ENCODE measurements at regions not wholly inside any gene's neighbourhood (a gene's known extent, or its start where the extent isn't known, plus 50 kb on each side); places are given as distances from the start of the nearest gene placed in this dataset.
"Not testable (repeated sequence)": the region's sequence is repeated elsewhere in the genome, so short reads cannot be mapped to it uniquely, and the experiment has no call there.

DNA sequence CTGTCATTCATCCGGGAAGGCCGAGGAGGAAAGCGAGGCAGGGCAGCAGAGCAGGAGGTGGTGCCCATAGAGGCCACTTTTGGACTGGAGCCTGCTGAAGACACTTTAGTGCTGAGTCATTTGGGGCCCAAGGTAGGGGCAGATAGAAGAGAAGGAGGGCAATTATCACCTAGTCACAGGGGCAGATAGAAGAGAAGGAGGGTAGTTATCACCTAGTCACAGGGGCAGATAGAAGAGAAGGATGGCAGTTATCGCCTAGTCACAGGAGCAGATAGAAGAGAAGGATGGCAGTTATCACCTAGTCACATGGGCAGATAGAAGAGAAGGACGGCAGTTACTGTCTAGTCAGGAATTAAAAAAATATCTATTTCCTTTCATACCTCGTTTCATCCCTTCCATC is 1372.6 kb downstream of the FOXD4L5 start:
- not testable (repeated sequence) for DNase-seq (ENCODE audit: extremely low read depth, low read depth); H3K4me3 ChIP-seq (replicated peaks; ENCODE audit: low read depth, low read length)

- not testable (repeated sequence) for H3K4me3 ChIP-seq (replicated peaks; ENCODE audit: low read depth, low read length); DNase-seq (ENCODE audit: extremely low read depth, low read depth)
Measured at GRCh38 chr9:63909076-63909475, 1375.9 kb downstream of the FOXD4L5 start.

DNA sequence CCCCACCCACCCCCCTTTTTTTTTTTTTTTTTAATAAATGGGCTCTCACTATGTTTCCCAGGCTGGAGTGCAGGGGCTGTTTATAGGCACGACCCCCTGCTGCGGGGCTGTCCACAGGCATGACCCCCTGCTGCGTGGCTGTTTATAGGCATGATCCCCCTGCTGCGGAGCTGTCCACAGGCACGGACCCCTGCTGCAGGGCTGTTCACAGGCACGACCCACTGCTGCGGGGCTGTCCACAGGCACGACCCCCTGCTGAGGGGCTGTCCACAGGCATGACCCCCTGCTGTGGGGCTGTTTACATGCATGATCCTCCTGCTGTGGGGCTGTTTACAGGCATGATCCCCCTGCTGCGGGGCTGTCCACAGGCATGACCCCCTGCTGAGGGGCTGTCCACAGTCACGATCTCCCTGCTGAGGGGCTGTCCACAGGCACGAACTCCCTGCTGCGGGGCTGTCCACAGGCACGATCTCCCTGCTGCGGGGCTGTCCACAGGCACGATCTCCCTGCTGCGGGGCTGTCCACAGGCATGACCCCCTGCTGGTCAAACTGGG is 1385.3 kb downstream of the FOXD4L5 start:
- not testable (repeated sequence) for H3K4me3 ChIP-seq (replicated peaks; ENCODE audit: low read depth, low read length)

DNA sequence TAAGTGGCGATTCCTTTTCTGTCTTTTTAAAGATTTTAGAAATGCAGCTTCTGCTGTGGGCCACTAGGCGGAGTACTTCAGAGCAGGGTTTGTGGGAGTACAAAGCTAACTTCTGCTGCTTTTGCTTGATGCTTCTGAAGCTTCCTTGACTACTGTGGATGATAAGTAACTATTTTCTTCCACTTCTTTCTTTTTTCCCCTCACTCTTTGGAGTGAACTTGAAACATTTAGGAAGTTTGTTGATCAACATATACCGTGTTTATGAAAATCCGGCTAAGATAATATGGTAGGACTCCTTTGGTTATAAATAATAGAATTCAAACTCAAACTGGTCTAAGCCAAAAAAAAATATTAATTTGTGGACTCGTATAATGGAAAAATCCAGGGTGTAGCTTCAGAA is 1403.6 kb downstream of the FOXD4L5 start:
- DNase-seq (ENCODE audit: extremely low read depth, low read depth); H3K4me3 ChIP-seq (replicated peaks; ENCODE audit: low read depth, low read length): not testable (repeated sequence)

More for the DNA sequence above, 1385.3 kb downstream of the FOXD4L5 start:
- DNase-seq (ENCODE audit: extremely low read depth, low read depth): not testable (repeated sequence)

- not testable (repeated sequence) for DNase-seq (ENCODE audit: extremely low read depth, low read depth); H3K4me3 ChIP-seq (replicated peaks; ENCODE audit: low read depth, low read length)
Measured at GRCh38 chr9:63876380-63876779, 1408.6 kb downstream of the FOXD4L5 start.

DNA sequence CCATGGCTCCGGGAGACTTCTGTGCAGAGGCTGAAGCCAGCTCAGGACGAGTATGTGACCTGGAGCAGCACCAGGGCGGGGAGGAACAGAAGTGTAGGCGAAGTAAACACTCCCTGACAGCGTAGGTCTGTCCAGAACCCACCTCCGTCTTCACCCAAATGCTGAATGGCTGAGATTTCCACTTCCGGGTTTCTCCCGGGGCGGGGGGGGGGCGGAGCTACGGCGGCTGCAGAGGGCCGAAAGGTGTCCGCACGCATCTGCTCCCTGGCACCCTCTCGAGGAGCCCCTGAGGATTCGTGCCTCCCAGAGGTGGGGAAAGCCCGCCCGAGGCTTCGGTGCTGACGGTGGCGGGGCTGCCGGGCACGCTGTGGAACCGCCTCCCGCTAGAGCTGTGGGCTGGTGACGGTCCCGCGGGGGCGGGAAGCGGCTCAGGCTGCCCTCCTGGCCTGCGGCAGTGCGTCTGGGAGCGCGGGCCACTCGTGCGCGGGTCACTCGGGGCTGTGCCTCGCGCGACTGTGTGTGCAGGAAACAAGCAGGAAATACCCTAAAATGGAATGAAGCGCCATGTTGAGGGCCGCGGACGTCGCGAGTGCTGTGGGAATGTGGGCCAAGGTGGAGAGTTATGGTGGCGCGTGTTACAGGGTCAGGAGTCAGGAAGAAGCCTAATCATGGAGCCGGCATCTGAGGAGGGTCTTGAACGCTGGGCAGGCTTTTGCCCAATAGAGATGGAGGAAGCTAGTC is 1425.4 kb downstream of the FOXD4L5 start:
- no peak for DNase-seq (ENCODE audit: extremely low read depth, low read depth)
- H3K4me3 ChIP-seq (replicated peaks; ENCODE audit: low read depth, low read length): 0 out of 2 replicates have a peak overlapping the region, but pooled peaks have one; percentile 4
- TF ChIP-seq CTCF (IDR thresholded peaks at IDR 0.05; ENCODE audit: low read depth, low read length, missing control alignments): no peak

GRCh38 chr9:63859090-63859474 is 1425.9 kb downstream of the FOXD4L5 start:
- DNase-seq (ENCODE audit: extremely low read depth, low read depth): not testable (repeated sequence)
- 0 out of 2 replicates have a peak overlapping the region, but pooled peaks have one; percentile 4 for H3K4me3 ChIP-seq (replicated peaks; ENCODE audit: low read depth, low read length)

DNA sequence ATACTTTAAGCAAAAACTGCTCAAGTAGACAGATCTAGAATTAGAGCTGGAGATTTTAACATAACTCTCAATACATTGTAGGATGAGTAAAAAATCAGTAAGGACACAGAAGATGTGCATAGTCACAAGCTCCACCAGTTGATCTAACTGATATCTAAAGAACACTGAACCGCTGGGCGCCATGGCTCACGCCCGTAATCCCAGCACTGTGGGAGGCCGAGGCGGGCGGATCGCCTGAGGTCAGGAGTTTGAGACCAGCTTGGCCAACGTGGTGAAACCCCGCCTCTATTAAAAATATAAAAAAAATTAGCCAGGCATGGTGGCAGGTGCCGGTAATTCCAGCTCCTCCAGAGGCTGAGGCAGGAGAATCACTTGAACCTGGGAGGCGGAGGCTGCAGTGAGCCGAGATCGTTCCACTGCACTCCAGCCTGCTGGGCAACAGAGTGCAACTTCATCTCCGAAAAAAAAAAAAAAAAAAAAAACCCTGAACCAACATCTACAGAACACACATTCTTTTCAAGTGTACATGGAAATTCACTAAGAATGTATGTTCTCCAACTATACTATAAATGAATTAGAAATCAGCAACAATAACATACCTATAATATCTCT is 1431.8 kb downstream of the FOXD4L5 start:
- not testable (repeated sequence) for DNase-seq (ENCODE audit: extremely low read depth, low read depth); H3K4me3 ChIP-seq (replicated peaks; ENCODE audit: low read depth, low read length)

DNA sequence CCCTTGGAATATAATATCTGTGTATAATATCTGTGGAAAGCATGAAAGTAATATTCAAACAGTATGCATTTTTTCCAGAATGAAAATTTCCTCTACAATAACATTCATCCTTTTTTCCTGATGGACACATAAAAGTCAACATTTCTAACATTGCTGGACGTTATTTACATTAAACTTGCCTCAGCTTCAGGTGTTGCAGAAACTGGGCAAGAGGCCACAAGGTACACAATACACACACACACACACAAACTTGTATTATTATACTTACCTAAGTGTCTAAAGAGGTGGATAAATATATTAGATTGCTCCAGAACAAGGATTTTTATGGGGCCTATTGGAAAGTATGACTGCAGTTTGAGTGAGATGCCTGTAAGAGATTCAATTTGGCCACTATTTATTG is 1460.2 kb downstream of the FOXD4L5 start:
- DNase-seq (ENCODE audit: extremely low read depth, low read depth); H3K4me3 ChIP-seq (replicated peaks; ENCODE audit: low read depth, low read length): not testable (repeated sequence)

DNA sequence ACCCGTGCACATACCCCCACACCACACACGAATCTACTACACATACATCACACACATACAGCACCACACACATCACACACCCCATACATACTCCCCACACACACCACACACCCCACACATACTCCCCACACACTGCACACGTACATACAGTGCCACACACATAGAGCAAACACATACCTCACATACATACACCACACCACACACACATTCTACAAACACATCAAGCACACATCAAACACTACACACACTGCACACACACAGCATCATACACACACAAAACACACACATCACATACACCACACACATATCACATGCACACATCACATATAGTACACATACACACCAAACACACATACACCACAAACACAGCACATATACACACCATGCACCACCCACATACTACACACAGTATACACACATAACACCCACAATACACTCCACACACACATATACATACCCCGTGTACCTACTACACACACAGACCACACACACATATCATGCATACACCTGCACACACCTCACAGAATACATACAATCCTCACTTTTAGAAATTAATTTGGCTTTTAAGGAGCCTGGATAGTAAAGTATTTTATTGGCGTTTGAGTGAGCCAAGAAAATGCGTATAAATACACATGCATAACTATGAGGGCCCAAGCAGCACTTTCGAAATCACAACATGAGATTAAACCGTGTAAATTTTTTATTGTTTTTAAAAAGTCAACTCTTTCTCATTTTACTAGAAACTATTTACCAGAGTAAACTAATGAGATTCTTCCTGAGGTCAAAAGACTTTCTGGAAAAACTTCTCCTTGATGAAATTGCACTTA is 1461.4 kb downstream of the FOXD4L5 start:
- not testable (repeated sequence) for DNase-seq (ENCODE audit: extremely low read depth, low read depth); H3K4me3 ChIP-seq (replicated peaks; ENCODE audit: low read depth, low read length)

DNA sequence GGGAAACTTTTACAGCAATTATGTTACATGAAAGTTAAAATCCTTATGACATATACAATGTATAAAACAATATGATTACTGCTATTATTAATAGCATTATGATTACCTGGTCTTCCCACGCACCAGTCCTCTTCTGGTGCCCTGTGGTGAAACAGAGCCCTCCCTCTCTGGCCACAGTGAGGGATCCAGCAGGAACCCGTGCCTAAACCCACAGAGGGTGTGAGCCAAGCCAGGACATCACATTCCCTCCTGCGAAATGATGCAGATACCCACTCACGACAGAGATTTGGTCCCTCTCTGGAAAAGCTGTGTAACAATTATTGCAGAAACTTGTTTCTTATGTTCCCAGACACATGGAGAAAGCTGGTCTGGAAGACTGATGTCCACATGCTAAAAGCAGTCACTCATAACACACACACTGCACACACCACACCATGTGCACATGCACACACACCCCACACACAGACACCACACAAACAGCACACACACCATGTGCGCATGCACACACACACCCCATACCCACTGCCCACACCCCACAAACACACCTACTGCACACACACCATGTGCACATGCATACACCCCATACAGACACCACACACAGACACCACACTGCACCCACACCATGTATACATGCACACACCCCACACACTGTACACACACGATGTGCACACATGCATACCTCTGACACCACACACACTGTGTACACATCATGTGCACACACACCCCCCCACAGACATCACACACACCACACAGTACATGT is 1462.2 kb downstream of the FOXD4L5 start:
- DNase-seq (ENCODE audit: extremely low read depth, low read depth); H3K4me3 ChIP-seq (replicated peaks; ENCODE audit: low read depth, low read length): not testable (repeated sequence)

DNA sequence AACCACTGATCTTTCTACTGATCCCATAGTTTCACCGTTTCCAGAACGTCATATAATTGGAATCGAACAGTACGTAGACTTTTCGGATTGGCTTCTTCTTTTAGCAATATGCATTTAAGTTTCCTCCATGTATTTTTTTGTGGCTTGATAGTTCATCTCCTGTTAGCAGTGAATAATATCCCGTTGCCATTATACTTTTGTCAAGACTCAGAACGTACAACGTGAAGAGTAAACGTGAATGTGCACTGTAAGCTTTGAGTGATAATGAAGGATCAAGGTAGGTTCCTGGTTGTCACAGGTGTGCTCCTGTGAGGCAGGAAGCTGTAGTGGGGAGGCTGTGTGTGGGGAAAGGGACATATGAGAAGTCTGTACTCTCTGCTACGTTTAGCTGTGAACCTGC is 1463.7 kb downstream of the FOXD4L5 start:
- not testable (repeated sequence) for DNase-seq (ENCODE audit: extremely low read depth, low read depth)

GRCh38 chr9:63820882-63821281 is 1464.1 kb downstream of the FOXD4L5 start:
- not testable (repeated sequence) for H3K4me3 ChIP-seq (replicated peaks; ENCODE audit: low read depth, low read length); DNase-seq (ENCODE audit: extremely low read depth, low read depth)

More for the DNA sequence above, 1463.7 kb downstream of the FOXD4L5 start:
- H3K4me3 ChIP-seq (replicated peaks; ENCODE audit: low read depth, low read length): not testable (repeated sequence)

GRCh38 chr9:63820383-63820782 is 1464.6 kb downstream of the FOXD4L5 start:
- DNase-seq (ENCODE audit: extremely low read depth, low read depth); H3K4me3 ChIP-seq (replicated peaks; ENCODE audit: low read depth, low read length): not testable (repeated sequence)

All from HFF-Myc (cell line).